Skeletal muscle tissue (tissue), 3 donors: ENCODE measurements at regions not wholly inside any gene's neighbourhood (a gene's known extent, or its start where the extent isn't known, plus 50 kb on each side); places are given as distances from the start of the nearest gene placed in this dataset.
"Not testable (repeated sequence)": the region's sequence is repeated elsewhere in the genome, so short reads cannot be mapped to it uniquely, and the experiment has no call there.

ENCODE experiments used
- H3K27ac ChIP-seq: one replicate; pipeline ENCODE4 v1.7.0; 2013; ENCODE audit warnings: mild to moderate bottlenecking, low read depth, low read length, inconsistent platforms
- H3K27me3 ChIP-seq, 3 donors: one replicate each; pipeline ENCODE4 v1.7.0; 2013; ENCODE audit warnings: low read length in 3 of 3; ENCODE audit not compliant: control insufficient read depth in 3 of 3, insufficient read depth in 3 of 3
- H3K36me3 ChIP-seq, 3 donors: one replicate each; pipeline ENCODE4 v1.7.0; 2013; ENCODE audit warnings: low read length in 3 of 3; ENCODE audit not compliant: control insufficient read depth in 3 of 3, insufficient read depth in 3 of 3
- H3K4me1 ChIP-seq, 3 donors: one replicate each; pipeline ENCODE4 v1.7.0; 2013; ENCODE audit warnings: low read length in 3 of 3, mild to moderate bottlenecking in 3 of 3; ENCODE audit not compliant: control insufficient read depth in 3 of 3, insufficient read depth in 3 of 3
- H3K4me3 ChIP-seq, 3 donors: one replicate each; pipeline ENCODE4 v1.7.0; 2013; ENCODE audit warnings: low read length in 3 of 3
- H3K9ac ChIP-seq, 3 donors: one replicate each; pipeline ENCODE4 v1.7.0; 2013; ENCODE audit warnings: low read length in 3 of 3, mild to moderate bottlenecking in 3 of 3, moderate library complexity in 2 of 3, low read depth in 1 of 3
- H3K9me3 ChIP-seq, 3 donors: one replicate each; pipeline ENCODE4 v1.7.0; 2013; ENCODE audit warnings: low read length in 3 of 3; ENCODE audit not compliant: control insufficient read depth in 3 of 3
- donor health status: Osteomylitis.

GRCh38 chr7:119968411-119968810 lies 304.6 kb upstream of the KCND2 start:
- H3K9ac ChIP-seq, H3K9me3 ChIP-seq, H3K4me3 ChIP-seq, H3K36me3 ChIP-seq, H3K4me1 ChIP-seq, H3K27ac ChIP-seq, H3K27me3 ChIP-seq: not testable (repeated sequence)

GRCh38 chr7:119969054-119969453 lies 303.9 kb upstream of the KCND2 start:
- no peak overlapping the region for H3K27ac ChIP-seq
- no peaks in the 10 kb centered on the region for H3K9me3 ChIP-seq
- H3K4me3 ChIP-seq: no peak overlapping the region
- peaks cover 0 to 5% (median 0%) of the 10 kb centered on the region in 3 donors for H3K4me1 ChIP-seq
- no peaks in the 10 kb centered on the region for H3K27me3 ChIP-seq
- H3K36me3 ChIP-seq: no peaks in the 10 kb centered on the region
- no peak overlapping the region for H3K9ac ChIP-seq

- Histone ChIP-seq H3K4me3 (no peak overlapping the region), H3K27ac (no peak overlapping the region), H3K4me1 (peaks cover 0 to 5% (median 0%) of the 10 kb centered on the region in 3 donors), H3K36me3 (no peaks in the 10 kb centered on the region), H3K9me3 (no peaks in the 10 kb centered on the region), H3K9ac (no peak overlapping the region), H3K27me3 (no peaks in the 10 kb centered on the region)
Observed at GRCh38 chr7:119969763-119970162, 303.2 kb upstream of the KCND2 start.

GRCh38 chr7:119974972-119975371 lies 298.0 kb upstream of the KCND2 start:
- no peaks in the 10 kb centered on the region for H3K9me3 ChIP-seq
- no peaks in the 10 kb centered on the region for H3K4me1 ChIP-seq
- H3K4me3 ChIP-seq: no peak overlapping the region
- H3K27me3 ChIP-seq: no peaks in the 10 kb centered on the region
- no peak overlapping the region for H3K27ac ChIP-seq
- H3K36me3 ChIP-seq: no peaks in the 10 kb centered on the region
- no peak overlapping the region for H3K9ac ChIP-seq

- H3K9me3 ChIP-seq: no peaks in the 10 kb centered on the region
Observed at GRCh38 chr7:119982884-119983283, 290.1 kb upstream of the KCND2 start.

GRCh38 chr7:119983468-119983867 lies 289.5 kb upstream of the KCND2 start:
- no peaks in the 10 kb centered on the region for H3K27me3 ChIP-seq
- H3K36me3 ChIP-seq: no peaks in the 10 kb centered on the region
- no peak overlapping the region for H3K27ac ChIP-seq
- H3K4me1 ChIP-seq: no peaks in the 10 kb centered on the region
- H3K9me3 ChIP-seq: no peaks in the 10 kb centered on the region
- no peak overlapping the region for H3K4me3 ChIP-seq
- no peak overlapping the region for H3K9ac ChIP-seq

More at GRCh38 chr7:119982884-119983283, 290.1 kb upstream of the KCND2 start:
- no peaks in the 10 kb centered on the region for H3K36me3 ChIP-seq
- H3K27ac ChIP-seq: no peak overlapping the region
- no peak overlapping the region for H3K4me3 ChIP-seq
- no peak overlapping the region for H3K9ac ChIP-seq
- no peaks in the 10 kb centered on the region for H3K4me1 ChIP-seq
- no peaks in the 10 kb centered on the region for H3K27me3 ChIP-seq

- no peaks in the 10 kb centered on the region for H3K27me3 ChIP-seq
- H3K4me3 ChIP-seq: no peak overlapping the region
- H3K4me1 ChIP-seq: no peaks in the 10 kb centered on the region
- no peak overlapping the region for H3K27ac ChIP-seq
- H3K36me3 ChIP-seq: no peaks in the 10 kb centered on the region
- H3K9me3 ChIP-seq: no peaks in the 10 kb centered on the region
- H3K9ac ChIP-seq: no peak overlapping the region
Observed at GRCh38 chr7:119984247-119984646, 288.7 kb upstream of the KCND2 start.

GRCh38 chr7:119988401-119988800 lies 284.6 kb upstream of the KCND2 start:
- H3K36me3 ChIP-seq: no peaks in the 10 kb centered on the region
- H3K9me3 ChIP-seq: no peaks in the 10 kb centered on the region
- H3K27me3 ChIP-seq: no peaks in the 10 kb centered on the region
- H3K9ac ChIP-seq: no peak overlapping the region
- H3K4me1 ChIP-seq: no peaks in the 10 kb centered on the region
- no peak overlapping the region for H3K4me3 ChIP-seq
- no peak overlapping the region for H3K27ac ChIP-seq

- H3K4me1 ChIP-seq: no peaks in the 10 kb centered on the region
- H3K9me3 ChIP-seq: no peaks in the 10 kb centered on the region
- H3K36me3 ChIP-seq: no peaks in the 10 kb centered on the region
- no peak overlapping the region for H3K4me3 ChIP-seq
- H3K9ac ChIP-seq: no peak overlapping the region
- H3K27me3 ChIP-seq: no peaks in the 10 kb centered on the region
- H3K27ac ChIP-seq: no peak overlapping the region
Observed at GRCh38 chr7:119994928-119995327, 278.0 kb upstream of the KCND2 start.

GRCh38 chr7:119996634-119997033 lies 276.3 kb upstream of the KCND2 start:
- Histone ChIP-seq H3K36me3 (no peaks in the 10 kb centered on the region), H3K9ac (no peak overlapping the region), H3K27me3 (no peaks in the 10 kb centered on the region), H3K4me1 (no peaks in the 10 kb centered on the region), H3K27ac (no peak overlapping the region), H3K4me3 (no peak overlapping the region), H3K9me3 (no peaks in the 10 kb centered on the region)
